Thyroid gland (tissue), 4 donors: ENCODE measurements at regions not wholly inside any gene's neighbourhood (a gene's known extent, or its start where the extent isn't known, plus 50 kb on each side); places are given as distances from the start of the nearest gene placed in this dataset.

Source experiments
- DNase-seq, 2 donors: peaks; one replicate each; pipeline ENCODE4 v3.0.0-alpha.2; 2019
- H3K27ac ChIP-seq, 3 donors: fragments of 200-600 bp; sonication (generic); 1 replicate in 2 of 3; 2 replicates in 1 of 3; pipeline ENCODE4 v1.5.1; 2016 to 2019; ENCODE audit warnings: mild to moderate bottlenecking in 1 of 3, moderate library complexity in 1 of 3
- H3K27me3 ChIP-seq: fragments of 200-600 bp; sonication (generic); one replicate; pipeline ENCODE4 v1.5.1; 2019
- H3K36me3 ChIP-seq, 2 donors: fragments of 200-600 bp; sonication (generic); one replicate each; pipeline ENCODE4 v1.5.1; 2016 to 2019
- H3K4me1 ChIP-seq, 2 donors: fragments of 200-600 bp; sonication (generic); one replicate each; pipeline ENCODE4 v1.5.1; 2017 to 2019
- H3K4me3 ChIP-seq, 3 donors: fragments of 200-600 bp; sonication (generic); replicated peaks in 1 of 3; 1 replicate in 2 of 3; 2 replicates in 1 of 3; pipeline ENCODE4 v1.5.1; 2016; ENCODE audit warnings: mild to moderate bottlenecking in 1 of 3
- H3K9me3 ChIP-seq: fragments of 200-600 bp; sonication (generic); one replicate; pipeline ENCODE4 v1.5.1; 2017
- POLR2A ChIP-seq, 2 donors: fragments of 450-650 bp; IDR thresholded peaks; one replicate each; pipeline ENCODE4 v1.6.1; 2017; ENCODE audit warnings: antibody characterized with exemption in 2 of 2, mild to moderate bottlenecking in 2 of 2, moderate library complexity in 1 of 2
- WGBS, 2 donors: methylation state at CpG; one replicate each; pipeline ENCODE4 v1.1.5; 2017; 5-methylcytosine and 5-hydroxymethylcytosine counted together
- intact Hi-C: fragments of 100-400 bp; cut with DNase I; formaldehyde crosslinking; loops from one replicate; pipeline ENCODE4 v1.15.1; 2023
- TF ChIP-seq, protein P1 (sequence below), 6 experiments: fragments of 200-600 bp in 3 of 6; fragments of 450-650 bp in 3 of 6; sonication (generic) in 3 of 6; IDR thresholded peaks; one replicate each; pipeline ENCODE4 v1.5.1; 2016 to 2019; ENCODE audit warnings: antibody characterized with exemption in 6 of 6, mild to moderate bottlenecking in 2 of 6, inconsistent platforms in 1 of 6, moderate library complexity in 1 of 6

DNA sequence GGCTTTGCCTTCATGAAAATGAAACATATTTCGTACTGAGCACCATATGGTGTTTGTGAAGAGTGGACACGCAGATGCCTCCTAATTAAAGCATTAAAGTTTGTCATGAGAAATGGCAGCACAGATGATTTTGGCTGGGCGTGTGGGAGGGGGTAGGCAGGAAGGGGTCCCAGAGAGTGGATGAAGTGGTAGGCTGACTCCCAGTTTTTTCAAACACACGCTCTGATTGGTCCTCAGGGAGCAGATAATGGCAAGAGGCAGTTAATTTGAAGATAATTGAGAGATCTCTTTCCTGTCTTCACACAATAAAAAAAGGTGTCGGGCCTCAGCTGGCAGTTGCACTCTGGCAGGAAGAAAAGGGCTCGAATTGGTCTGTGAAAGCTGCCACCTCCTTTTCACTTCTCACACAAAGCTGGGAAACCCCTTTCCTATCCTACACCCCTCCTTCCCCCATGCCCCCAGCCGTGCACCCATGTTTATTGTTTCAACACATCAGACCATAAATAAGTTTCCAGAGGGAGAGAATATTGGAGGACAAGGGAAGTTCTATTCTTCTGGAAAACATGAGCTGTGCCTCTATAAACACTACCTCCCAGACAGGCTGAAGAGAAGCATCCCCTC lies 429.6 kb downstream of the ARHGEF28 start:
- WGBS, 2 donors: 79 to 83% methylated on average over 7 of the region's 7 CpGs
- no peak overlapping the region for H3K4me3 ChIP-seq
- no peak overlapping the region for H3K27ac ChIP-seq
- H3K27me3 ChIP-seq: no peaks in the 10 kb centered on the region
- DNase-seq: no peak
- H3K9me3 ChIP-seq: no peaks in the 10 kb centered on the region
- peaks cover 9 to 16% of the 10 kb centered on the region in 2 donors for H3K4me1 ChIP-seq
- H3K36me3 ChIP-seq: no peaks in the 10 kb centered on the region
- intact Hi-C loops: no loop called here
- no peak for TF ChIP-seq POLR2A (IDR thresholded peaks at IDR 0.05)
- TF ChIP-seq, protein P1, sequence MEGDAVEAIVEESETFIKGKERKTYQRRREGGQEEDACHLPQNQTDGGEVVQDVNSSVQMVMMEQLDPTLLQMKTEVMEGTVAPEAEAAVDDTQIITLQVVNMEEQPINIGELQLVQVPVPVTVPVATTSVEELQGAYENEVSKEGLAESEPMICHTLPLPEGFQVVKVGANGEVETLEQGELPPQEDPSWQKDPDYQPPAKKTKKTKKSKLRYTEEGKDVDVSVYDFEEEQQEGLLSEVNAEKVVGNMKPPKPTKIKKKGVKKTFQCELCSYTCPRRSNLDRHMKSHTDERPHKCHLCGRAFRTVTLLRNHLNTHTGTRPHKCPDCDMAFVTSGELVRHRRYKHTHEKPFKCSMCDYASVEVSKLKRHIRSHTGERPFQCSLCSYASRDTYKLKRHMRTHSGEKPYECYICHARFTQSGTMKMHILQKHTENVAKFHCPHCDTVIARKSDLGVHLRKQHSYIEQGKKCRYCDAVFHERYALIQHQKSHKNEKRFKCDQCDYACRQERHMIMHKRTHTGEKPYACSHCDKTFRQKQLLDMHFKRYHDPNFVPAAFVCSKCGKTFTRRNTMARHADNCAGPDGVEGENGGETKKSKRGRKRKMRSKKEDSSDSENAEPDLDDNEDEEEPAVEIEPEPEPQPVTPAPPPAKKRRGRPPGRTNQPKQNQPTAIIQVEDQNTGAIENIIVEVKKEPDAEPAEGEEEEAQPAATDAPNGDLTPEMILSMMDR (IDR thresholded peaks at IDR 0.05): no peak

DNA sequence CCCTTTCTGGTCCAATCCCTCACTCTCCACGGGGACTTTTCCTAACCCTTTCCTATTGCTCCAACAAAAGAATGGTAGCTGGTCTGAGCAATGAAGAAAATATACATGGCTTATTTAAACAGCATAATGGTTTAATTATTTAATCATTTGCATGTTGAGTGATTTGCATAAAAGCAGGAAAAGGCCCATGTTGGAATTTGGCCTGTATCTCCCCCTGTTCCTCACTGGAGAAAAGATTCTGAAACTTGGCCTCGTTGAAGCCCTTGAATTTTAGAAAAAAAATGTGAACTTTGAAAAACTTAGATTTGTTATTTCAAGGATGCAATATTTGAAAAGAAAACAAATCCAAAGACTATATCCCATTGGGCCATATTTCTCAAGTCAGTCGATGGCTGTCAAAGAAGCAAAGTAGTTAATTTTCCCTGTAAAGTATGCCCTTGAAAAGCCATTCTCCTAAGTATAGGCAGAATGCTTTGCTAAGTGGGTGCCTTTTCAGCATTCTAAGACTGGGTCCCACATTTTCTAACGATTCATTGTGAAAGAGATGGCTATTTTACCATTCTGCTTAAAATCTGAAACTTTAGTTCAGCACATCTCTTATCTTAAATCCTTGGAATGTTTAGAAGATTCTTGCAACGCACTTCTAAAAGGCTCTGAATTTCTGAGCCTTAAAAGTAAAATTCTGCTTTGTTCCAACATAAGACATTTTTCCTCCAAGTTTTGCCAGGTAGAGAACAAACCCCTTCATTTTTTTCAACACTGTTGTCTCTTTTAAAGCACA lies 428.8 kb downstream of the ARHGEF28 start:
- H3K27ac ChIP-seq: no peak overlapping the region
- no peak for DNase-seq
- no peak overlapping the region for H3K4me3 ChIP-seq
- no peaks in the 10 kb centered on the region for H3K36me3 ChIP-seq
- H3K9me3 ChIP-seq: no peaks in the 10 kb centered on the region
- intact Hi-C loops: no loop called here
- WGBS, 2 donors: 46 to 47% methylated on average over 5 of the region's 5 CpGs
- TF ChIP-seq, protein P1 (IDR thresholded peaks at IDR 0.05): no peak
- no peak for TF ChIP-seq POLR2A (IDR thresholded peaks at IDR 0.05)
- H3K4me1 ChIP-seq: peaks cover 9 to 16% of the 10 kb centered on the region in 2 donors
- H3K27me3 ChIP-seq: no peaks in the 10 kb centered on the region

DNA sequence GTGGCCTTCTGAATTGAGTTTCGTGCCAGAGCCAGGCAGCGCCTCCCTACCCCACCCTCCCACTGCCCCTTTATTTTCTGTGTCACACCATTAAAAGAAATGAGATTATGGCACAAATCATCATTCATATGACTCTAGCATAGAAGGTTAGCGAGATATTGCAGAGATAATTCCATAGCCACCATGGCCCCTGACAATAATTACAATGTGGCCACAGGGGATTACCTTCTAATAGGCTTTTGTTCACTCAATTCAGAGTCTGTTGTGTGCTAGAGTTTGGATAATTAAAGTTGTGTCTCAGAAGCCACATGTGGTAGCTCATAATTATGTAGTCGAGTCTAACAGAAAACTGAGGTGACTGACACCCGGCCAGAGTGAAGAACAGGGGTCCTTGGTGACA lies 428.1 kb downstream of the ARHGEF28 start:
- H3K27me3 ChIP-seq: no peaks in the 10 kb centered on the region
- H3K4me1 ChIP-seq: peaks cover 9 to 16% of the 10 kb centered on the region in 2 donors
- no peak overlapping the region for H3K27ac ChIP-seq
- H3K36me3 ChIP-seq: no peaks in the 10 kb centered on the region
- no peak for DNase-seq
- WGBS, 2 donors: 83 to 94% methylated on average over 5 of the region's 5 CpGs
- no peak overlapping the region for H3K4me3 ChIP-seq
- intact Hi-C loops: no loop called here
- H3K9me3 ChIP-seq: no peaks in the 10 kb centered on the region
- TF ChIP-seq POLR2A (IDR thresholded peaks at IDR 0.05): no peak
- TF ChIP-seq, protein P1 (IDR thresholded peaks at IDR 0.05): no peak

DNA sequence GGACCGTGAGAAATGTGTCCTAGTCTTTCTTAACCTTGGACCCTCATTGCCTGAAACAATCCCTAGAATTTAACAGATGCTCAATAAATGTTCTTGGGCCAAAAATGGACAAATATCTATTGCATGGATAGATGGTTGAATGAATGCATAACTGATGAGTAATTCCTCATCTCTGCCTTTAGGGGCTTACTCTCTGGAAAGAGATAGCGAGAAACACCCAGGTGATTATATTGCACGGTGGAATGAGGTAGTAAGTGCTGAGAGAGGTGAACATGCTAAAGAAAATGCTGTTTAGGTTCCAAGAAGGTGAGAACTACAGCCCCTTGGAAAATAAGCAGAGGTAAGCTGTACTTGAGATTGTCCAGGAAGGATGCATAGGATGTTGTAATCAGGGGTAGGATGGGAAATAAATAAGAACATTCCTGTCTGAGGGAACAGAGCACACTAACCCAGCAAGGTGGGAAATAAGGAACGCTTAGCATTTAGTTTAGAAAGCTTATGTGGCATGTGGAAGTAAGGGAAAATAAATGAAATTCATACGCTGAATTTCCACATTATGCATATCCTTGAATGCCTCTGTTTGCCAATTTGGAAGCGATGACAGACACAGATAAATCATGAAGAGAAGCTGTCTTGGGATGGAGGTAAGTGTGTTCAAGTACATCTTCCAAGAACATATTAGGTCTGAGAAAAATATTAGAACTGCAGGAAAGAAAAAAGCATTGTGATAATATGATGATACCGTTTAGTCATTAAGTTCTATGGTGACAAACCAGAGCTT lies 426.6 kb downstream of the ARHGEF28 start:
- H3K4me3 ChIP-seq: no peak overlapping the region
- TF ChIP-seq, protein P1 (IDR thresholded peaks at IDR 0.05): no peak
- TF ChIP-seq POLR2A (IDR thresholded peaks at IDR 0.05): no peak
- peaks cover 9 to 16% of the 10 kb centered on the region in 2 donors for H3K4me1 ChIP-seq
- H3K27ac ChIP-seq: no peak overlapping the region
- H3K36me3 ChIP-seq: no peaks in the 10 kb centered on the region
- no peaks in the 10 kb centered on the region for H3K27me3 ChIP-seq
- H3K9me3 ChIP-seq: no peaks in the 10 kb centered on the region
- intact Hi-C loops: no loop called here
- DNase-seq: no peak
- 85 to 87% methylated on average over 7 of the region's 7 CpGs for WGBS, 2 donors
